Endothelial cell of umbilical vein (primary cell): ENCODE measurements at regions not wholly inside any gene's neighbourhood (a gene's known extent, or its start where the extent isn't known, plus 50 kb on each side); places are given as distances from the start of the nearest gene placed in this dataset.

ENCODE experiments used
- BruUV-seq: library from RNA; stranded (reverse); fragments of 400-500 nt; replicated peaks from 2 replicates; lab custom pipeline; 2021; lab: Mats Ljungman, UMichigan
- CTCF ChIA-PET: fragments of 300-600, 350-600 bp; sonication (Branson Sonifier 250); formaldehyde crosslinking; loops from one replicate; lab custom pipeline; 2021; ENCODE audit warnings: antibody characterized with exemption, inconsistent platforms; lab: Charles Lee
- POLR2A ChIA-PET: fragments of 300-600, 350-600 bp; sonication (Branson Sonifier 250); formaldehyde crosslinking; loops from one replicate; lab custom pipeline; 2021; ENCODE audit warnings: antibody characterized with exemption, inconsistent platforms; lab: Charles Lee
- DNase-seq: peaks from one replicate; pipeline ENCODE4 v3.0.0-alpha.2; 2011; ENCODE audit warnings: low read depth, low spot score
- FAIRE-seq: peaks from 2 replicates; lab custom pipeline; 2011; peaks lifted over from hg19 to GRCh38; lab: Jason Lieb, UNC
- H2AFZ ChIP-seq: 2 replicates; pipeline ENCODE4 v1.6.0; 2012; ENCODE audit warnings: low read depth, low read length, control low read depth, inconsistent platforms
- H3K27ac ChIP-seq: 2 replicates; pipeline ENCODE4 v1.5.1; 2011; ENCODE audit warnings: low read depth, mild to moderate bottlenecking, control low read depth, low read length, moderate library complexity; ENCODE audit not compliant: insufficient read depth
- H3K27me3 ChIP-seq, 2 experiments: 2 replicates each; pipeline versions ENCODE4 v1.6.0 to v1.6.1; 2011; ENCODE audit warnings: low read length in 2 of 2, mixed read lengths in 1 of 2; ENCODE audit not compliant: control insufficient read depth in 2 of 2, insufficient read depth in 2 of 2
- H3K36me3 ChIP-seq, 2 experiments: 2 replicates in 1 of 2; 3 replicates in 1 of 2; pipeline ENCODE4 v1.5.1; 2011; ENCODE audit warnings: low read length in 2 of 2, mild to moderate bottlenecking in 1 of 2, moderate library complexity in 1 of 2; ENCODE audit not compliant: control insufficient read depth in 2 of 2, insufficient read depth in 2 of 2; ENCODE audit errors: extremely low read depth in 1 of 2
- H3K4me1 ChIP-seq: 3 replicates; pipeline ENCODE4 v1.5.1; 2011; ENCODE audit warnings: mild to moderate bottlenecking, low read length; ENCODE audit not compliant: control insufficient read depth, insufficient read depth; ENCODE audit errors: extremely low read depth
- H3K4me2 ChIP-seq: 2 replicates; pipeline ENCODE4 v1.6.1; 2011; ENCODE audit warnings: low read length, control low read depth, mixed read lengths; ENCODE audit not compliant: insufficient read depth
- H3K4me3 ChIP-seq, 3 experiments: fragments of 200-600 bp in 1 of 3; sonication (generic), shearing (Covaris generic) in 1 of 3; replicated peaks in 1 of 3; 2 replicates each; pipeline ENCODE4 v1.5.1; 2011 to 2016; ENCODE audit warnings: control low read depth in 3 of 3, low read length in 3 of 3, mild to moderate bottlenecking in 2 of 3, inconsistent platforms in 1 of 3, low read depth in 1 of 3, moderate library complexity in 1 of 3; ENCODE audit not compliant: insufficient read depth in 1 of 3
- H3K79me2 ChIP-seq: 2 replicates; pipeline ENCODE4 v1.6.0; 2012; ENCODE audit warnings: low read length, inconsistent platforms; ENCODE audit not compliant: control insufficient read depth, insufficient read depth
- H3K9ac ChIP-seq: replicated peaks from 2 replicates; pipeline ENCODE3; 2011; ENCODE audit warnings: low read length, control low read depth; ENCODE audit not compliant: insufficient read depth; ENCODE audit errors: extremely low read depth
- H3K9me1 ChIP-seq: replicated peaks from 3 replicates; pipeline ENCODE4 v1.6.0; 2011; ENCODE audit warnings: mild to moderate bottlenecking, low read length; ENCODE audit not compliant: control insufficient read depth, insufficient read depth; ENCODE audit errors: extremely low read depth
- H3K9me3 ChIP-seq: replicated peaks from 2 replicates; pipeline ENCODE4 v1.5.1; 2012; ENCODE audit warnings: low read length, inconsistent platforms; ENCODE audit not compliant: control insufficient read depth, insufficient read depth
- H4K20me1 ChIP-seq: replicated peaks from 2 replicates; pipeline ENCODE3; 2011; ENCODE audit warnings: mild to moderate bottlenecking, low read length; ENCODE audit not compliant: control insufficient read depth, insufficient read depth; ENCODE audit errors: extremely low read depth
- EZH2 ChIP-seq: IDR thresholded peaks from 2 replicates; pipeline ENCODE4 v1.6.1; 2012; ENCODE audit warnings: borderline replicate concordance, low read depth, mild to moderate bottlenecking, moderate library complexity, low read length, inconsistent platforms; ENCODE audit not compliant: severe bottlenecking
- FOS ChIP-seq: IDR thresholded peaks from 2 replicates; pipeline ENCODE4 v1.6.1; 2011; ENCODE audit warnings: mild to moderate bottlenecking, low read length, moderate library complexity, borderline replicate concordance; ENCODE audit not compliant: insufficient read depth
- GATA2 ChIP-seq: IDR thresholded peaks from 2 replicates; pipeline ENCODE4 v1.7.0; 2011; ENCODE audit warnings: low read depth, mild to moderate bottlenecking, moderate library complexity, mixed read lengths, low read length; ENCODE audit not compliant: insufficient read length, insufficient read depth
- JUN ChIP-seq: IDR thresholded peaks from 2 replicates; pipeline ENCODE4 v1.6.1; 2011; ENCODE audit warnings: borderline replicate concordance, low read depth; ENCODE audit not compliant: insufficient read length, insufficient read depth
- MAX ChIP-seq: IDR thresholded peaks from 2 replicates; pipeline ENCODE4 v1.6.1; 2011; ENCODE audit not compliant: insufficient read depth, insufficient read length
- MYC ChIP-seq: IDR thresholded peaks from one replicate; pipeline ENCODE4 v1.6.1; 2011; ENCODE audit warnings: mild to moderate bottlenecking, low read depth, low read length
- POLR2A ChIP-seq: IDR thresholded peaks from 2 replicates; pipeline ENCODE4 v1.6.1; 2012; ENCODE audit warnings: low read depth, mild to moderate bottlenecking, control low read depth, low read length
- POLR2AphosphoS5 ChIP-seq: IDR thresholded peaks from 2 replicates; pipeline ENCODE4 v1.6.1; 2012; ENCODE audit warnings: low read depth, mild to moderate bottlenecking, control low read depth, low read length, moderate library complexity; ENCODE audit not compliant: insufficient read depth
- dilution Hi-C: fragments of 300-500 bp; cut with MboI; formaldehyde crosslinking; loops from one replicate; pipeline ENCODE4 v1.15.0; 2019; ENCODE audit warnings: low sequenced_read_pairs; ENCODE audit not compliant: extremely low pct_ligation_motif_present
- intact Hi-C: fragments of 100-400 bp; cut with micrococcal nuclease; formaldehyde crosslinking; loops from one replicate; pipeline ENCODE4 v1.10.0; 2022
- TF ChIP-seq, protein P1 (sequence below), 2 donors: IDR thresholded peaks; 1 replicate in 1 of 2; 2 replicates in 1 of 2; pipeline ENCODE4 v1.5.1; 2011; ENCODE audit warnings: low read length in 2 of 2, mild to moderate bottlenecking in 2 of 2, moderate library complexity in 2 of 2, control low read depth in 1 of 2, inconsistent platforms in 1 of 2, low read depth in 1 of 2; ENCODE audit not compliant: insufficient read depth in 1 of 2; ENCODE audit errors: extremely low read depth in 1 of 2

- Histone ChIP-seq H3K27ac (no peak overlapping the region), H3K4me2 (no peak overlapping the region)
- no peak for DNase-seq
Observed at GRCh38 chr7:46485481-46486065, 564.5 kb upstream of the IGFBP3 start.

More at GRCh38 chr7:46485481-46486065, 564.5 kb upstream of the IGFBP3 start:
- TF ChIP-seq POLR2A (no peak), MYC (no peak), POLR2AphosphoS5 (no peak), JUN (no peak), FOS (no peak), EZH2 (no peak), MAX (no peak), GATA2 (no peak)
- TF ChIP-seq, protein P1, sequence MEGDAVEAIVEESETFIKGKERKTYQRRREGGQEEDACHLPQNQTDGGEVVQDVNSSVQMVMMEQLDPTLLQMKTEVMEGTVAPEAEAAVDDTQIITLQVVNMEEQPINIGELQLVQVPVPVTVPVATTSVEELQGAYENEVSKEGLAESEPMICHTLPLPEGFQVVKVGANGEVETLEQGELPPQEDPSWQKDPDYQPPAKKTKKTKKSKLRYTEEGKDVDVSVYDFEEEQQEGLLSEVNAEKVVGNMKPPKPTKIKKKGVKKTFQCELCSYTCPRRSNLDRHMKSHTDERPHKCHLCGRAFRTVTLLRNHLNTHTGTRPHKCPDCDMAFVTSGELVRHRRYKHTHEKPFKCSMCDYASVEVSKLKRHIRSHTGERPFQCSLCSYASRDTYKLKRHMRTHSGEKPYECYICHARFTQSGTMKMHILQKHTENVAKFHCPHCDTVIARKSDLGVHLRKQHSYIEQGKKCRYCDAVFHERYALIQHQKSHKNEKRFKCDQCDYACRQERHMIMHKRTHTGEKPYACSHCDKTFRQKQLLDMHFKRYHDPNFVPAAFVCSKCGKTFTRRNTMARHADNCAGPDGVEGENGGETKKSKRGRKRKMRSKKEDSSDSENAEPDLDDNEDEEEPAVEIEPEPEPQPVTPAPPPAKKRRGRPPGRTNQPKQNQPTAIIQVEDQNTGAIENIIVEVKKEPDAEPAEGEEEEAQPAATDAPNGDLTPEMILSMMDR (IDR thresholded peaks at IDR 0.05; ENCODE audit: extremely low read depth in 1 of 2, insufficient read depth in 1 of 2, low read depth in 1 of 2, low read length in 2 of 2): no peak
- FAIRE-seq: no peak
- H3K9me1 ChIP-seq: no peaks in the 10 kb centered on the region
- no peaks in the 10 kb centered on the region for H3K79me2 ChIP-seq
- POLR2A ChIA-PET: no interaction called here
- CTCF ChIA-PET: interaction anchor here (1.1 kb wide), 1 partner anchor 29 kb away, joined by 3 read pairs; no protein-coding TSS in a partner anchor
- no peak overlapping the region for H3K9ac ChIP-seq
- H3K9me3 ChIP-seq: no peaks in the 10 kb centered on the region
- H3K4me3 ChIP-seq: no peak overlapping the region
- no peak overlapping the region for H2AFZ ChIP-seq
- no peaks in the 10 kb centered on the region for H4K20me1 ChIP-seq
- H3K36me3 ChIP-seq: no peaks in the 10 kb centered on the region
- intact Hi-C loops: no loop called here
- peaks cover 3% of the 10 kb centered on the region for H3K4me1 ChIP-seq
- no TSS peak for BruUV-seq
- dilution Hi-C loops: no loop called here
- no peaks in the 10 kb centered on the region for H3K27me3 ChIP-seq
